ENCODE measurements at regions not wholly inside any gene's neighbourhood (a gene's known extent, or its start where the extent isn't known, plus 50 kb on each side); places are given as distances from the start of the nearest gene placed in this dataset.

GRCh38 chr1:55517036-55517435 lies 301.9 kb upstream of the USP24 start:
- TF ChIP-seq CTCF (IDR thresholded peaks at IDR 0.05) = no peak
- TF ChIP-seq EZH2phosphoT487 (IDR thresholded peaks at IDR 0.05) = no peak

Data from neural progenitor cell (in vitro differentiated cells).